GM12878 (cell line): ENCODE measurements at regions not wholly inside any gene's neighbourhood (a gene's known extent, or its start where the extent isn't known, plus 50 kb on each side); places are given as distances from the start of the nearest gene placed in this dataset.

Source experiments
- ATAC-seq: fragments of 200-7000 bp; cut with Tn5 transposase; 3 replicates; pipeline ENCODE4 v1.9.1; 2020; ENCODE audit warnings: mild to moderate bottlenecking, moderate library complexity
- BruUV-seq: library from RNA; stranded (reverse); fragments of 400-500 nt; replicated peaks from 2 replicates; lab custom pipeline; 2021; lab: Mats Ljungman, UMichigan
- CTCF ChIA-PET: fragments of 300-600 bp; sonication (Branson Sonifier 250); formaldehyde crosslinking; extraction: SDS; loops from one replicate; lab custom pipeline; 2021; ENCODE audit warnings: inconsistent platforms; lab: Yijun Ruan, JAX
- POLR2A ChIA-PET: fragments of 350-600 bp; formaldehyde crosslinking; extraction: SDS; loops from one replicate; lab custom pipeline; 2021; ENCODE audit warnings: inconsistent platforms; lab: Charles Lee
- RAD21 ChIA-PET: fragments of 300-600 bp; sonication (Branson Sonifier 250); formaldehyde crosslinking; loops from one replicate; lab custom pipeline; 2023; ENCODE audit warnings: antibody characterized with exemption; ENCODE audit not compliant: unreplicated experiment; lab: Charles Lee
- SMC1A ChIA-PET: fragments of 300-600 bp; sonication (Branson Sonifier 250); formaldehyde crosslinking; loops from one replicate; lab custom pipeline; 2023; ENCODE audit not compliant: unreplicated experiment, uncharacterized antibody; lab: Charles Lee
- DNase-seq: peaks from one replicate; pipeline ENCODE4 v3.0.0-alpha.2; 2011; ENCODE audit warnings: low read depth, low spot score
- FAIRE-seq: peaks from 3 replicates; lab custom pipeline; 2011; peaks lifted over from hg19 to GRCh38; lab: Jason Lieb, UNC
- H2AFZ ChIP-seq: 2 replicates; pipeline ENCODE4 v1.6.0; 2011; ENCODE audit warnings: low read depth, low read length, control low read depth; ENCODE audit not compliant: control insufficient read depth
- H3K27ac ChIP-seq: 2 replicates; pipeline ENCODE4 v1.5.1; 2011; ENCODE audit warnings: control low read depth; ENCODE audit not compliant: control insufficient read depth, insufficient read depth
- H3K27me3 ChIP-seq, 2 experiments: replicated peaks in 1 of 2; 2 replicates each; pipeline versions ENCODE4 v1.6.0 to v1.6.1; 2011; ENCODE audit warnings: low read length in 1 of 2; ENCODE audit not compliant: control insufficient read depth in 2 of 2, insufficient read depth in 2 of 2
- H3K36me3 ChIP-seq, 2 experiments: 2 replicates each; pipeline ENCODE4 v1.5.1; 2011; ENCODE audit warnings: low read length in 1 of 2; ENCODE audit not compliant: control insufficient read depth in 2 of 2, insufficient read depth in 2 of 2
- H3K4me1 ChIP-seq: 2 replicates; pipeline ENCODE4 v1.6.1; 2011; ENCODE audit warnings: mild to moderate bottlenecking, low read length, moderate library complexity, mixed read lengths; ENCODE audit not compliant: control insufficient read depth, insufficient read depth
- H3K4me2 ChIP-seq: 2 replicates; pipeline ENCODE4 v1.6.0; 2011; ENCODE audit warnings: control low read depth; ENCODE audit not compliant: control insufficient read depth, insufficient read depth
- H3K4me3 ChIP-seq: fragments of 200-600 bp; sonication (generic); 2 replicates; pipeline ENCODE4 v1.5.1; 2016
- H3K79me2 ChIP-seq: 2 replicates; pipeline ENCODE4 v1.6.0; 2011; ENCODE audit warnings: low read length; ENCODE audit not compliant: control insufficient read depth, insufficient read depth
- H3K9ac ChIP-seq: 2 replicates; pipeline ENCODE4 v1.8.0; 2011; ENCODE audit warnings: low read length, control low read depth, mixed read lengths; ENCODE audit not compliant: control insufficient read depth, insufficient read depth
- H3K9me3 ChIP-seq: replicated peaks from 3 replicates; pipeline ENCODE4 v1.5.1; 2011; ENCODE audit warnings: mild to moderate bottlenecking, low read length; ENCODE audit not compliant: control insufficient read depth, insufficient read depth
- H4K20me1 ChIP-seq: 2 replicates; pipeline ENCODE4 v1.6.0; 2011; ENCODE audit not compliant: control insufficient read depth, insufficient read depth
- BCLAF1 ChIP-seq: fragments of 450-650 bp; IDR thresholded peaks from 2 replicates; pipeline ENCODE4 v1.6.1; 2017; ENCODE audit warnings: antibody characterized with exemption, mild to moderate bottlenecking, moderate library complexity
- BRCA1 ChIP-seq: IDR thresholded peaks from 2 replicates; pipeline ENCODE4 v1.6.1; 2011; ENCODE audit warnings: low read depth, low read length, improper control_type of control experiment
- CBX3 ChIP-seq: fragments of 200-600 bp; sonication (generic); IDR thresholded peaks from 2 replicates; pipeline ENCODE4 v1.6.1; 2016; ENCODE audit warnings: low read depth, borderline replicate concordance
- E2F4 ChIP-seq: IDR thresholded peaks from 2 replicates; pipeline ENCODE4 v1.6.1; 2012; ENCODE audit warnings: low read depth, low read length, improper control_type of control experiment
- E4F1 ChIP-seq: fragments of 450-650 bp; IDR thresholded peaks from 2 replicates; pipeline ENCODE4 v1.6.1; 2018; ENCODE audit warnings: borderline replicate concordance, mild to moderate bottlenecking; ENCODE audit not compliant: partially characterized antibody
- FOXM1 ChIP-seq: IDR thresholded peaks from 2 replicates; pipeline ENCODE4 v1.6.1; 2012; ENCODE audit warnings: low read depth, mild to moderate bottlenecking, inconsistent platforms, low read length, moderate library complexity
- IKZF1 ChIP-seq: fragments of 450-650 bp; conservative IDR thresholded peaks from 2 replicates; pipeline ENCODE4 v1.6.1; 2017; ENCODE audit warnings: antibody characterized with exemption, mild to moderate bottlenecking
- KDM1A ChIP-seq: fragments of 200-600 bp; sonication (generic); IDR thresholded peaks from 2 replicates; pipeline ENCODE4 v1.6.1; 2016; ENCODE audit warnings: borderline replicate concordance
- MYB ChIP-seq: fragments of 150-350 bp; IDR thresholded peaks from 2 replicates; pipeline ENCODE4 v1.6.1; 2014; ENCODE audit warnings: mild to moderate bottlenecking, low read depth, low read length, borderline replicate concordance
- RB1 ChIP-seq: fragments of 450-650 bp; formaldehyde crosslinking; IDR thresholded peaks from 2 replicates; pipeline ENCODE4 v1.6.1; 2017; ENCODE audit warnings: mild to moderate bottlenecking, borderline replicate concordance
- TCF7 ChIP-seq: IDR thresholded peaks from 2 replicates; pipeline ENCODE4 v1.6.1; 2014; ENCODE audit warnings: antibody characterized with exemption, borderline replicate concordance
- YBX1 ChIP-seq: fragments of 450-650 bp; IDR thresholded peaks from 2 replicates; pipeline ENCODE4 v1.6.1; 2016; ENCODE audit warnings: antibody characterized with exemption
- YY1 ChIP-seq: IDR thresholded peaks from 2 replicates; pipeline ENCODE4 v1.6.1; 2011; ENCODE audit warnings: low read depth, mild to moderate bottlenecking, low read length
- ZNF217 ChIP-seq: fragments of 450-650 bp; IDR thresholded peaks from 2 replicates; pipeline ENCODE4 v1.6.1; 2017; ENCODE audit warnings: antibody characterized with exemption, mild to moderate bottlenecking
- WGBS: methylation state at CpG from one replicate; pipeline ENCODE4 v1.1.6; 2016; ENCODE audit warnings: low lambda C conversion rate; ENCODE audit not compliant: insufficient replicate concordance, insufficient coverage; ENCODE audit errors: missing lambda C conversion rate; 5-methylcytosine and 5-hydroxymethylcytosine counted together
- in situ Hi-C: fragments of 300-500 bp; cut with MboI; formaldehyde crosslinking; loops from 9 replicates; pipeline ENCODE4 v1.14.3; 2018; ENCODE audit warnings: mixed read lengths
- intact Hi-C: fragments of 100-400 bp; cut with micrococcal nuclease; formaldehyde crosslinking; loops from one replicate; pipeline ENCODE4 v1.14.2; 2022; ENCODE audit not compliant: unreplicated experiment

GRCh38 chr7:73967832-73968290 lies 60.1 kb upstream of the ELN start:
- Histone ChIP-seq H3K4me1 (peaks cover 8% of the 10 kb centered on the region), H3K27ac (no peak overlapping the region), H3K4me2 (no peak overlapping the region), H2AFZ (no peak overlapping the region), H3K9me3 (no peaks in the 10 kb centered on the region; the same call in 1 of the 3 replicates), H3K9ac (no peak overlapping the region), H3K4me3 (no peak overlapping the region), H3K36me3 (no peaks in the 10 kb centered on the region), H3K79me2 (no peaks in the 10 kb centered on the region), H4K20me1 (no peaks in the 10 kb centered on the region), H3K27me3 (no peaks in the 10 kb centered on the region)
- ChIA-PET POLR2A (no interaction called here), RAD21 (no interaction called here), CTCF (interaction anchor here (1.1 to 1.5 kb wide), 2 partner anchors 11 to 59 kb away, joined by 4 read pairs; no protein-coding TSS in a partner anchor), SMC1A (interaction anchor here (0.6 kb wide), 1 partner anchor 220 kb away, joined by 4 read pairs; no protein-coding TSS in a partner anchor)
- FAIRE-seq = no peak
- in situ Hi-C loops = no loop called here
- no peak for ATAC-seq
- TF ChIP-seq YBX1 (no peak), ZNF217 (no peak), YY1 (no peak), KDM1A (no peak), MYB (no peak), IKZF1 (no peak), E4F1 (no peak), FOXM1 (no peak), CBX3 (no peak), E2F4 (no peak), TCF7 (no peak), BCLAF1 (no peak), RB1 (no peak), BRCA1 (no peak)
- 70% methylated on average over 2 of the region's 2 CpGs for WGBS
- no TSS peak for BruUV-seq
- intact Hi-C loops = no loop called here
- no peak for DNase-seq
